ENCODE measurements at regions not wholly inside any gene's neighbourhood (a gene's known extent, or its start where the extent isn't known, plus 50 kb on each side); places are given as distances from the start of the nearest gene placed in this dataset.
A peak's percentile ranks its signal among the peaks of the same experiment; 100 is the strongest.
"Not testable (repeated sequence)": the region's sequence is repeated elsewhere in the genome, so short reads cannot be mapped to it uniquely, and the experiment has no call there.

GRCh38 chr16:26395700-26396099 is 671.0 kb upstream of the C16orf82 start:
- DNase-seq, result no peak

- DNase-seq, result no peak
Observed at GRCh38 chr16:26396511-26397235, 670.1 kb upstream of the C16orf82 start.

GRCh38 chr16:26413780-26414179 is 652.9 kb upstream of the C16orf82 start:
- DNase-seq, result no peak

- not testable (repeated sequence) for DNase-seq
Observed at GRCh38 chr16:26419458-26419857, 647.3 kb upstream of the C16orf82 start.

- DNase-seq, result no peak
Observed at GRCh38 chr16:26430618-26431017, 636.1 kb upstream of the C16orf82 start.

GRCh38 chr16:26433807-26434206 is 632.9 kb upstream of the C16orf82 start:
- no peak for DNase-seq

- DNase-seq, result no peak
Observed at GRCh38 chr16:26441178-26441577, 625.5 kb upstream of the C16orf82 start.

- no peak for DNase-seq
Observed at GRCh38 chr16:26442321-26442720, 624.4 kb upstream of the C16orf82 start.

GRCh38 chr16:26447570-26447969 is 619.2 kb upstream of the C16orf82 start:
- DNase-seq, result no peak

GRCh38 chr16:26453215-26453614 is 613.5 kb upstream of the C16orf82 start:
- DNase-seq, result no peak

- no peak for DNase-seq
Observed at GRCh38 chr16:26454102-26454501, 612.6 kb upstream of the C16orf82 start.

- DNase-seq, result no peak
Observed at GRCh38 chr16:26456074-26456473, 610.7 kb upstream of the C16orf82 start.

- DNase-seq, result no peak
Observed at GRCh38 chr16:26457095-26457494, 609.6 kb upstream of the C16orf82 start.

- no peak for DNase-seq
Observed at GRCh38 chr16:26457882-26458281, 608.8 kb upstream of the C16orf82 start.

- DNase-seq, result peak; percentile 3
Observed at GRCh38 chr16:26464576-26465266, 602.0 kb upstream of the C16orf82 start.

GRCh38 chr16:26474405-26474804 is 592.3 kb upstream of the C16orf82 start:
- not testable (repeated sequence) for DNase-seq

GRCh38 chr16:26475596-26475995 is 591.1 kb upstream of the C16orf82 start:
- DNase-seq, result no peak

GRCh38 chr16:26491101-26491670 is 575.5 kb upstream of the C16orf82 start:
- DNase-seq, result no peak

- DNase-seq, result no peak
Observed at GRCh38 chr16:26491962-26492361, 574.8 kb upstream of the C16orf82 start.

- no peak for DNase-seq
Observed at GRCh38 chr16:26493751-26494150, 573.0 kb upstream of the C16orf82 start.

- DNase-seq, result no peak
Observed at GRCh38 chr16:26497896-26498295, 568.8 kb upstream of the C16orf82 start.

- DNase-seq, result no peak
Observed at GRCh38 chr16:26500326-26500725, 566.4 kb upstream of the C16orf82 start.

GRCh38 chr16:26505496-26505895 is 561.2 kb upstream of the C16orf82 start:
- no peak for DNase-seq

- not testable (repeated sequence) for DNase-seq
Observed at GRCh38 chr16:26508946-26509345, 557.8 kb upstream of the C16orf82 start.
